Neural progenitor cell (in vitro differentiated cells): ENCODE measurements at regions not wholly inside any gene's neighbourhood (a gene's known extent, or its start where the extent isn't known, plus 50 kb on each side); places are given as distances from the start of the nearest gene placed in this dataset.
A peak's percentile ranks its signal among the peaks of the same experiment; 100 is the strongest.

ENCODE experiments used
- DNase-seq: peaks from one replicate; pipeline ENCODE4 v3.0.0-alpha.2; 2016; ENCODE audit warnings: low spot score
- H2AFZ ChIP-seq: fragments of 200-600 bp; sonication (generic); replicated peaks from 2 replicates; pipeline ENCODE4 v1.6.1; 2016; ENCODE audit warnings: antibody characterized with exemption
- H3F3A ChIP-seq: fragments of 200-600 bp; sonication (generic); 2 replicates; pipeline ENCODE4 v1.6.1; 2016; ENCODE audit warnings: antibody characterized with exemption, low read depth
- H3K27ac ChIP-seq: fragments of 200-600 bp; sonication (generic); 2 replicates; pipeline ENCODE4 v1.5.1; 2016; ENCODE audit warnings: mild to moderate bottlenecking
- H3K27me3 ChIP-seq: fragments of 200-600 bp; sonication (generic); 2 replicates; pipeline ENCODE4 v1.6.1; 2016; ENCODE audit warnings: mild to moderate bottlenecking, moderate library complexity
- H3K36me3 ChIP-seq: fragments of 200-600 bp; sonication (generic); 2 replicates; pipeline ENCODE4 v1.5.1; 2016
- H3K4me1 ChIP-seq: fragments of 200-600 bp; sonication (generic); 2 replicates; pipeline ENCODE4 v1.6.1; 2016; ENCODE audit warnings: mixed run types
- H3K4me2 ChIP-seq: fragments of 200-600 bp; sonication (generic); 2 replicates; pipeline ENCODE4 v1.6.1; 2016
- H3K4me3 ChIP-seq: fragments of 200-600 bp; sonication (generic); 2 replicates; pipeline ENCODE4 v1.5.1; 2016
- H3K79me2 ChIP-seq: fragments of 200-600 bp; sonication (generic); 2 replicates; pipeline ENCODE4 v1.6.1; 2016; ENCODE audit warnings: low read depth
- H3K9ac ChIP-seq: fragments of 200-600 bp; sonication (generic); 2 replicates; pipeline ENCODE4 v1.6.1; 2016
- H3K9me3 ChIP-seq: fragments of 200-600 bp; sonication (generic); 2 replicates; pipeline ENCODE4 v1.5.1; 2016; ENCODE audit warnings: low read depth
- H4K20me1 ChIP-seq: fragments of 200-600 bp; sonication (generic); 2 replicates; pipeline ENCODE4 v1.6.1; 2016; ENCODE audit warnings: low read depth
- H3K27ac Mint-ChIP-seq: 3 replicates; pipeline ENCODE4 v1.8.0; 2021; ENCODE audit warnings: mixed read lengths
- H3K27me3 Mint-ChIP-seq: 2 replicates; pipeline ENCODE4 v1.8.0; 2022; ENCODE audit warnings: low read depth, mild to moderate bottlenecking, inconsistent platforms, moderate library complexity, mixed read lengths; ENCODE audit not compliant: insufficient read depth
- H3K36me3 Mint-ChIP-seq: 3 replicates; pipeline ENCODE4 v1.8.0; 2021; ENCODE audit warnings: mixed read lengths
- H3K4me1 Mint-ChIP-seq: 3 replicates; pipeline ENCODE4 v1.8.0; 2021; ENCODE audit warnings: mixed read lengths
- H3K4me3 Mint-ChIP-seq: 3 replicates; pipeline ENCODE4 v1.8.0; 2021; ENCODE audit warnings: mild to moderate bottlenecking, moderate library complexity, mixed read lengths
- H3K9me3 Mint-ChIP-seq: 3 replicates; pipeline ENCODE4 v1.8.0; 2020; ENCODE audit warnings: mixed read lengths
- EZH2 ChIP-seq: fragments of 200-600 bp; sonication (generic); IDR thresholded peaks from 2 replicates; pipeline ENCODE4 v1.6.1; 2017; ENCODE audit warnings: antibody characterized with exemption, mild to moderate bottlenecking, moderate library complexity
- EZH2phosphoT487 ChIP-seq: fragments of 200-600 bp; sonication (generic); IDR thresholded peaks from 2 replicates; pipeline ENCODE4 v1.6.1; 2017; ENCODE audit warnings: antibody characterized with exemption
- TF ChIP-seq, protein P1 (sequence below): fragments of 200-600 bp; sonication (generic); IDR thresholded peaks from 2 replicates; pipeline ENCODE4 v1.5.1; 2017; ENCODE audit warnings: antibody characterized with exemption, mild to moderate bottlenecking

DNA sequence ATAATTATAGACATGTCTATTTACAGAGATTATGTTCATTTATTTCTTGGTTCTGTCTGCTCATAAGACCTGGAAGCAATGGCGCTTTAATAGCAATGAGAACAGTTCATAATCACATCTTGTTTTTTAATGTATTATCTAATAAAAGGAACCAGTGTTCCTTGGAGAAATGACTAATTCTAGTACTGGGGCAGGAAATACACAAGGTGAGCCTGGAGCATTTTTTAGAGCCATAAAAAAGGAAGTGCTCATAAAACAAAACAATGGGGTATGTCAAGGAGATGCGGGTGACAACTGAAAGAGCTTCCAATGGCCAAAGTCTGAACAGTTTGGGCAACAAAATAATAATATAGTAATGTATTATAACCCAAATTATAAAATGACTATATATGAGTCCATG is 531.9 kb upstream of the CHD1 start:
- Histone ChIP-seq H3K79me2 (no peaks in the 10 kb centered on the region), H3K9ac (no peak overlapping the region), H3K9me3 (no peaks in the 10 kb centered on the region), H3K4me1 (no peaks in the 10 kb centered on the region), H3K36me3 (no peaks in the 10 kb centered on the region), H3K27me3 (no peaks in the 10 kb centered on the region), H3K4me2 (no peak overlapping the region), H3F3A (no peaks in the 10 kb centered on the region), H4K20me1 (no peaks in the 10 kb centered on the region), H3K4me3 (no peak overlapping the region), H3K27ac (no peak overlapping the region), H2AFZ (no peak overlapping the region)
- Mint-ChIP-seq H3K4me1 (no peaks in the 10 kb centered on the region), H3K9me3 (no peaks in the 10 kb centered on the region), H3K4me3 (no peak overlapping the region), H3K27ac (no peak overlapping the region), H3K27me3 (peaks cover 2% of the 10 kb centered on the region), H3K36me3 (no peaks in the 10 kb centered on the region)
- TF ChIP-seq EZH2phosphoT487 (no peak), EZH2 (no peak)
- TF ChIP-seq, protein P1, sequence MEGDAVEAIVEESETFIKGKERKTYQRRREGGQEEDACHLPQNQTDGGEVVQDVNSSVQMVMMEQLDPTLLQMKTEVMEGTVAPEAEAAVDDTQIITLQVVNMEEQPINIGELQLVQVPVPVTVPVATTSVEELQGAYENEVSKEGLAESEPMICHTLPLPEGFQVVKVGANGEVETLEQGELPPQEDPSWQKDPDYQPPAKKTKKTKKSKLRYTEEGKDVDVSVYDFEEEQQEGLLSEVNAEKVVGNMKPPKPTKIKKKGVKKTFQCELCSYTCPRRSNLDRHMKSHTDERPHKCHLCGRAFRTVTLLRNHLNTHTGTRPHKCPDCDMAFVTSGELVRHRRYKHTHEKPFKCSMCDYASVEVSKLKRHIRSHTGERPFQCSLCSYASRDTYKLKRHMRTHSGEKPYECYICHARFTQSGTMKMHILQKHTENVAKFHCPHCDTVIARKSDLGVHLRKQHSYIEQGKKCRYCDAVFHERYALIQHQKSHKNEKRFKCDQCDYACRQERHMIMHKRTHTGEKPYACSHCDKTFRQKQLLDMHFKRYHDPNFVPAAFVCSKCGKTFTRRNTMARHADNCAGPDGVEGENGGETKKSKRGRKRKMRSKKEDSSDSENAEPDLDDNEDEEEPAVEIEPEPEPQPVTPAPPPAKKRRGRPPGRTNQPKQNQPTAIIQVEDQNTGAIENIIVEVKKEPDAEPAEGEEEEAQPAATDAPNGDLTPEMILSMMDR: no peak
- no peak for DNase-seq

DNA sequence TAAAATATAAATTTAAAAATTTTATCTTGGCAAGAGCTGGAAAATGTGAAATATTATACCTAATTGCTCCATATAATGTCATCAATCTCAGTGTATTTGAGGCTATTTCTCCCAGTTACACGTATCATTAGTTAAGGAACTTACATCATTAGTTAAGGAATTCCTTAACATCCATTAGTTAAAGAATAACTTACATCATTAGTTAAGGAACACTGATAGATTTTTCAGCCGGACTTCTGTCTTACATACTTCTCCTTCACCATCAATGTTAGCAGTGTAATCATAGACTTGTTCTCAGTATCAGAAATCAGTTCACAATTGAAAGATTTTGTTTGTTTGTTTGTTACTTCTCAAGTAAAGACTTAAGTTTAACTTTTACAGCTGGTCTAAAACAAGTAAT is 524.4 kb upstream of the CHD1 start:
- no peak overlapping the region for H2AFZ ChIP-seq
- H3K4me1 Mint-ChIP-seq: no peaks in the 10 kb centered on the region
- H3K9ac ChIP-seq: no peak overlapping the region
- no peaks in the 10 kb centered on the region for H3K4me1 ChIP-seq
- H3K27me3 ChIP-seq: no peaks in the 10 kb centered on the region
- no peak for DNase-seq
- H4K20me1 ChIP-seq: no peaks in the 10 kb centered on the region
- no peaks in the 10 kb centered on the region for H3K27me3 Mint-ChIP-seq
- no peaks in the 10 kb centered on the region for H3K9me3 Mint-ChIP-seq
- H3K27ac Mint-ChIP-seq: no peak overlapping the region
- TF ChIP-seq EZH2: no peak
- TF ChIP-seq EZH2phosphoT487: no peak
- TF ChIP-seq, protein P1: no peak
- no peak overlapping the region for H3K27ac ChIP-seq
- no peaks in the 10 kb centered on the region for H3F3A ChIP-seq
- H3K4me3 ChIP-seq: no peak overlapping the region
- no peaks in the 10 kb centered on the region for H3K9me3 ChIP-seq
- H3K36me3 ChIP-seq: no peaks in the 10 kb centered on the region
- no peak overlapping the region for H3K4me2 ChIP-seq
- H3K36me3 Mint-ChIP-seq: no peaks in the 10 kb centered on the region
- H3K79me2 ChIP-seq: no peaks in the 10 kb centered on the region
- H3K4me3 Mint-ChIP-seq: no peak overlapping the region

DNA sequence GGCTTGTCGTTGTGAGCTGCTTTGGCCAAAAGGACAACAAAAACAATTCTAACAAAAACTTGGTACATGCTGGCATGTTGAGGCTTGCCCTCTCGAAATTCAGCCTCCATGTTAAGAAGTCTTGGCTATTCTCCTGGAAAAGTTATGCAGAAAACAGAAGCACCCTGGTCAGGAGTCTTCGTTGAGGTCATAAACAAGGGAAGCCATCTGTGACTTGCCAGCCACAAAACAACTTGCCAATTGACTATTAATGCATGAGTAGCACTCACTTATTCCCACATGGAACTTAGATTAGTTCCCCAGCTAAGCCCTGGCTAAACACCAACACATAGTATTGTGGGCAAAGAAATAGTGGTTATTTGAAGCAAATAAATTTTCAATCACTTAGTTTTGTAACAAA is 521.0 kb upstream of the CHD1 start:
- Histone ChIP-seq H3K4me2 (no peak overlapping the region), H3K9me3 (no peaks in the 10 kb centered on the region), H3K9ac (no peak overlapping the region), H3K79me2 (no peaks in the 10 kb centered on the region), H3K27me3 (no peaks in the 10 kb centered on the region), H3K27ac (no peak overlapping the region), H3F3A (no peaks in the 10 kb centered on the region), H3K4me3 (no peak overlapping the region), H4K20me1 (no peaks in the 10 kb centered on the region), H3K4me1 (no peaks in the 10 kb centered on the region), H3K36me3 (no peaks in the 10 kb centered on the region), H2AFZ (peak overlapping the region; percentile 91)
- no peak overlapping the region for H3K4me3 Mint-ChIP-seq
- H3K27me3 Mint-ChIP-seq: no peaks in the 10 kb centered on the region
- TF ChIP-seq EZH2 (no peak), EZH2phosphoT487 (no peak)
- TF ChIP-seq, protein P1: no peak
- no peaks in the 10 kb centered on the region for H3K9me3 Mint-ChIP-seq
- DNase-seq: no peak
- no peaks in the 10 kb centered on the region for H3K36me3 Mint-ChIP-seq
- no peaks in the 10 kb centered on the region for H3K4me1 Mint-ChIP-seq
- H3K27ac Mint-ChIP-seq: no peak overlapping the region

DNA sequence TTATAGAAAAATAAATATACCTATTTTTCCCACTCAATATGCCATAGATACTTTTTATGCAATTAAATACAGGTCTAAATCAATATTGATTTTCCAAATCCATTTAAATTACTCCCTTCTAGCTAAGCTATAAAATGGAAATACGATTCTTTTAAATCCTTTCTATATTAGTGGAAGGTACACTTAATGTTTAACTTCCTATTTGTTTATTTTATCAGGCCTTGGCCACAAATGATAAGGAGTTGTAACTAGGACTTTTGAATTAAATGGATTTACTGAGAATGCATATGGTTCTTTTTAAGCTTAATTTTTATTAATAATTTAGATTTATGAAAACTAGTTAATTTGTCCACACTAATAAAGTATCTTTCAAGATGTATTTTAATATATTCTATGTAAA is 517.0 kb upstream of the CHD1 start:
- Histone ChIP-seq H3K79me2 (no peaks in the 10 kb centered on the region), H3K36me3 (no peaks in the 10 kb centered on the region), H3K4me1 (no peaks in the 10 kb centered on the region), H3F3A (no peaks in the 10 kb centered on the region), H3K9ac (no peak overlapping the region), H3K27ac (no peak overlapping the region), H3K4me2 (no peak overlapping the region), H3K9me3 (no peaks in the 10 kb centered on the region), H4K20me1 (no peaks in the 10 kb centered on the region), H3K27me3 (no peaks in the 10 kb centered on the region), H3K4me3 (no peak overlapping the region), H2AFZ (no peak overlapping the region)
- Mint-ChIP-seq H3K27ac (no peak overlapping the region), H3K36me3 (no peaks in the 10 kb centered on the region), H3K9me3 (no peaks in the 10 kb centered on the region), H3K4me3 (no peak overlapping the region), H3K27me3 (no peaks in the 10 kb centered on the region), H3K4me1 (peaks cover 2% of the 10 kb centered on the region)
- DNase-seq: no peak
- TF ChIP-seq, protein P1: no peak
- TF ChIP-seq EZH2 (no peak), EZH2phosphoT487 (no peak)
